ENCODE measurements at regions not wholly inside any gene's neighbourhood (a gene's known extent, or its start where the extent isn't known, plus 50 kb on each side); places are given as distances from the start of the nearest gene placed in this dataset.

DNA sequence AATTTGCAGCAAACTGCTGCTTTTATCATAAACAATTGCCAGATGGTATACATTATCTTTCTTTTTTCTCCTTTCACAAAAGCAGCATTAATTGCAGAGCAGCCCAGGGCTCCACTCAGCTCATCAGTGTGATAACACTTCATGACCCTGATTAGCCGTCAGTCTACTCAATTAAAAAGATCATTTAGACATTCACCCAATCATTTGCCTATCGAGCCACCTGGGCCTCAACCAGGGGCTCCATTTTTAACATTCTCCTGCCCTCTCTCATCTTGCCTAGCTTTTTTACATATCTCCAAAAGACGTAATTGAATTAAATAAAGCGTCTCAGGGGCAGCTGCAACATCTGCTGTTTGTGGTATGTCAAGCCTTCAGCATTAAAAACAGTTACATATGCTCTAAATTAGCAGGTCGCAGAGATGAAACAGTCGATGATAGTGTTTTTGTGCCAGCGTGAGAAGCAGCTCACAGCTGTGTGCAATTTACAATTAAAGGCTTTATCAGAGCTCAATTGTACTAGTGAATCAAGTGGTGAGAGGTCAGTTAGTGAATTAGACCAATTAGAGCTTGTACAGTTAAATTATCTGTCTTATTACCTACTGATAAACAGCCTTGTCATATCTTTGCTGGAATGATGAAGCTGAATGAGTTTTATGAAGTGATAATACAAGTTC lies 522.5 kb downstream of the ETV1 start:
- Histone ChIP-seq H3K9me3 (replicated peaks in 1 of 3) (no peaks in the 10 kb centered on the region), H3K27ac (no peak overlapping the region), H3K4me1 (replicated peaks in 1 of 2) (no peaks in the 10 kb centered on the region), H3K36me3 (replicated peaks in 1 of 2) (no peaks in the 10 kb centered on the region), H3K27me3 (no peaks in the 10 kb centered on the region), H3K4me3 (no peak overlapping the region)
- DNase-seq: no peak
- intact Hi-C loops (cut with DNase I): no loop called here
- WGBS, 4 donors: 61 to 70% (median 64%) methylated on average over 7 of the region's 7 CpGs
- TF ChIP-seq, protein P1, sequence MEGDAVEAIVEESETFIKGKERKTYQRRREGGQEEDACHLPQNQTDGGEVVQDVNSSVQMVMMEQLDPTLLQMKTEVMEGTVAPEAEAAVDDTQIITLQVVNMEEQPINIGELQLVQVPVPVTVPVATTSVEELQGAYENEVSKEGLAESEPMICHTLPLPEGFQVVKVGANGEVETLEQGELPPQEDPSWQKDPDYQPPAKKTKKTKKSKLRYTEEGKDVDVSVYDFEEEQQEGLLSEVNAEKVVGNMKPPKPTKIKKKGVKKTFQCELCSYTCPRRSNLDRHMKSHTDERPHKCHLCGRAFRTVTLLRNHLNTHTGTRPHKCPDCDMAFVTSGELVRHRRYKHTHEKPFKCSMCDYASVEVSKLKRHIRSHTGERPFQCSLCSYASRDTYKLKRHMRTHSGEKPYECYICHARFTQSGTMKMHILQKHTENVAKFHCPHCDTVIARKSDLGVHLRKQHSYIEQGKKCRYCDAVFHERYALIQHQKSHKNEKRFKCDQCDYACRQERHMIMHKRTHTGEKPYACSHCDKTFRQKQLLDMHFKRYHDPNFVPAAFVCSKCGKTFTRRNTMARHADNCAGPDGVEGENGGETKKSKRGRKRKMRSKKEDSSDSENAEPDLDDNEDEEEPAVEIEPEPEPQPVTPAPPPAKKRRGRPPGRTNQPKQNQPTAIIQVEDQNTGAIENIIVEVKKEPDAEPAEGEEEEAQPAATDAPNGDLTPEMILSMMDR (IDR thresholded peaks at IDR 0.05): no peak
- no peak for TF ChIP-seq POLR2A (IDR thresholded peaks at IDR 0.05)

DNA sequence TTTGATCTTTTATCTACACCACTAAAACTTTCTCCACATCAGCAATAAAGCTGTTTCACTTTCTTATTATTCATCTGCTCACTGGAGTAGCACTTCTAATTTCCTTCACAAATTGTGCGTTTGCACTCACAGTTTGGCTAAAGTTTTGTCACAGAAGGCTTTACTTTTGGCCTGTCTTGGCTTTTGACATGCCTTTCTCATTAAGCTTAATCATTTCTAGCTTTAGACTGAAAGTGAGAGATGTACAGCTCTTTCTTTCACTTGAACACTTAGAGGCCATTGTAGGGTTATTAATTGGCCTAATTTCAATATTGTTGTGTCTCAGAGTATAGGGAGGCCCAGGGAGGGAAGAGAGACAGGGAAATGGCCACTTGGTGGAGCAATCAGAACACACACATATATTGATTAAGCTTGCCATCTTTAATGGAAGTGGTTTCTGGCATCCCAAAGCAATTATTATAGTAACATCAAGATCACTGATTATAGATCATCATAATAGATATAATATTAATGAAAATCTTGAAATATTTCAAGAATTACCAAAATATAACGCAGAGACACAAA lies 512.5 kb downstream of the ETV1 start:
- no peaks in the 10 kb centered on the region for H3K36me3 ChIP-seq (replicated peaks in 1 of 2)
- 75 to 86% (median 77%) methylated on average over 2 of the region's 2 CpGs for WGBS, 4 donors
- no peak for DNase-seq
- no peaks in the 10 kb centered on the region for H3K4me1 ChIP-seq (replicated peaks in 1 of 2)
- H3K4me3 ChIP-seq: no peak overlapping the region
- no peaks in the 10 kb centered on the region for H3K9me3 ChIP-seq (replicated peaks in 1 of 3)
- intact Hi-C loops (cut with DNase I): no loop called here
- H3K27me3 ChIP-seq: no peaks in the 10 kb centered on the region
- no peak overlapping the region for H3K27ac ChIP-seq
- TF ChIP-seq, protein P1 (IDR thresholded peaks at IDR 0.05): no peak
- no peak for TF ChIP-seq POLR2A (IDR thresholded peaks at IDR 0.05)

DNA sequence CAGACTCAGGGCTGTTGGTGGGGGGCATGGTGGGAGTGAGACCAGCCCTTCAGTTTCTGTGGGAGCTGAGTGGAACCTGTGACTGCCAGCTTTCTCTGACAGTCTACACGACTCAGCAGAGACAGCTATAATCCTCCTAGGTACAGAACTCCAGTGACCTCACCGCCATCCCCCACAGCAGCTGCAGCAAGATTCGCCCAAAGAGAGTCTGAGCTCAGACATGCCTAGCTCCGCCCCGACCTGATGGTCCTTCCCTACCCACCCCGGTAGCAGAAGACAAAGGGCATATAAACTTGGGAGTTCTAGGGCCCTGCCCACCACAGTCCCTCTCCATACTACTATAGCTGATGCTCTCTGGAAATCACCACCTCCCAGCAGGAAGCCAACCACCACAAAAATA lies 500.1 kb downstream of the ETV1 start:
- WGBS, 4 donors: 77 to 92% (median 90%) methylated on average over 6 of the region's 6 CpGs
- intact Hi-C loops (cut with DNase I): no loop called here
- H3K4me3 ChIP-seq: no peak overlapping the region
- no peaks in the 10 kb centered on the region for H3K27me3 ChIP-seq
- H3K9me3 ChIP-seq (replicated peaks in 1 of 3): no peaks in the 10 kb centered on the region
- no peaks in the 10 kb centered on the region for H3K36me3 ChIP-seq (replicated peaks in 1 of 2)
- no peaks in the 10 kb centered on the region for H3K4me1 ChIP-seq (replicated peaks in 1 of 2)
- DNase-seq: no peak
- H3K27ac ChIP-seq: no peak overlapping the region
- TF ChIP-seq, protein P1 (IDR thresholded peaks at IDR 0.05): no peak
- no peak for TF ChIP-seq POLR2A (IDR thresholded peaks at IDR 0.05)

DNA sequence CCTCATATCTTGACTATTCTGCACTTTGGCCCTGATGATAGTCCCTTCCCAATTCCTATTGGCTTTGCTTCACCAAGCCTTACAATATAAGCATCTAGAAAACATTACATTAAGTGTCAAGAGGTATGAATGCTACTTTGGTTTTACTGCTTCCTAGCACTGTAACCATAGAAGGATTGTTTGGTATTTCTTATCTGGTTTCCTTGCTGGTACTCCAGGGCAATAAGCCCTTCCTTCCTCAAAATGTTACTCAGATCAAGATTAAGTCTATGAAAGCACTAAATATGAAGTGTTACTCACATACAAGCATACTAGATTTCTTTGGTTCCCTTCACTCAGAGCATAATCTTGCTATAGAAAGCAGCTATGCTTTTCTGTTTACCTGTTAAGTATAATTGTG lies 492.5 kb downstream of the ETV1 start:
- TF ChIP-seq, protein P1 (IDR thresholded peaks at IDR 0.05): no peak
- TF ChIP-seq POLR2A (IDR thresholded peaks at IDR 0.05): no peak
- intact Hi-C loops (cut with DNase I): no loop called here

More for the DNA sequence above, 492.5 kb downstream of the ETV1 start:
- Histone ChIP-seq H3K4me3 (no peak overlapping the region), H3K27me3 (no peaks in the 10 kb centered on the region), H3K4me1 (replicated peaks in 1 of 2) (no peaks in the 10 kb centered on the region), H3K9me3 (replicated peaks in 1 of 3) (no peaks in the 10 kb centered on the region), H3K27ac (no peak overlapping the region), H3K36me3 (replicated peaks in 1 of 2) (no peaks in the 10 kb centered on the region)
- no peak for DNase-seq
